ENCODE measurements at regions not wholly inside any gene's neighbourhood (a gene's known extent, or its start where the extent isn't known, plus 50 kb on each side); places are given as distances from the start of the nearest gene placed in this dataset.

DNA sequence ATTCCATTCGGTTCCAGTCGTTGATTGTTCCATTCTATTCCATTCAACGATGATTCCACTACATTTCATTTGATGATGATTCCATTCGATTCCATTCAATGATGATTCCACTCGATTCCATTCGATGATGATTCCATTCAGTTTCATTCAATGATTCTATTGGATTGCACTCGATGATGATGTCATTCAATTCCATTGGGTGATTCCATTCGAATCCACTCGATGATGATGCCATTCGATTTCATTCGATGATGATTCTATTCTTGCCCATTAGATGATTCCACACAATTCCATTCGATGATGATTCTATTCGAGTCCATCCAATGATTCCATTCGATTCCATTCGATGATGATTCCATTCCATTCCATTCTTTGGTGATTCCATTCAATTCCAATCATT is 1283.7 kb downstream of the TP53TG3F start:
- no peak overlapping the region for H3K27ac ChIP-seq (ENCODE audit: low read length in 2 of 2)
- intact Hi-C loops (cut with micrococcal nuclease), result no loop called here
- H3K4me3 Mint-ChIP-seq, result no peak overlapping the region
- H2AFZ ChIP-seq (ENCODE audit: insufficient read depth, low read depth, low read length, poor library complexity, severe bottlenecking), result no peak overlapping the region
- CTCF ChIA-PET, result no interaction called here
- TF ChIP-seq, protein P1, sequence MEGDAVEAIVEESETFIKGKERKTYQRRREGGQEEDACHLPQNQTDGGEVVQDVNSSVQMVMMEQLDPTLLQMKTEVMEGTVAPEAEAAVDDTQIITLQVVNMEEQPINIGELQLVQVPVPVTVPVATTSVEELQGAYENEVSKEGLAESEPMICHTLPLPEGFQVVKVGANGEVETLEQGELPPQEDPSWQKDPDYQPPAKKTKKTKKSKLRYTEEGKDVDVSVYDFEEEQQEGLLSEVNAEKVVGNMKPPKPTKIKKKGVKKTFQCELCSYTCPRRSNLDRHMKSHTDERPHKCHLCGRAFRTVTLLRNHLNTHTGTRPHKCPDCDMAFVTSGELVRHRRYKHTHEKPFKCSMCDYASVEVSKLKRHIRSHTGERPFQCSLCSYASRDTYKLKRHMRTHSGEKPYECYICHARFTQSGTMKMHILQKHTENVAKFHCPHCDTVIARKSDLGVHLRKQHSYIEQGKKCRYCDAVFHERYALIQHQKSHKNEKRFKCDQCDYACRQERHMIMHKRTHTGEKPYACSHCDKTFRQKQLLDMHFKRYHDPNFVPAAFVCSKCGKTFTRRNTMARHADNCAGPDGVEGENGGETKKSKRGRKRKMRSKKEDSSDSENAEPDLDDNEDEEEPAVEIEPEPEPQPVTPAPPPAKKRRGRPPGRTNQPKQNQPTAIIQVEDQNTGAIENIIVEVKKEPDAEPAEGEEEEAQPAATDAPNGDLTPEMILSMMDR (IDR thresholded peaks at IDR 0.05), result no peak
- no peak for TF ChIP-seq EZH2 (IDR thresholded peaks at IDR 0.05; ENCODE audit: borderline replicate concordance, insufficient read depth, low read depth, low read length, poor library complexity, severe bottlenecking)
- no peak overlapping the region for H3K4me3 ChIP-seq (ENCODE audit: control extremely low read depth in 1 of 5, extremely low read depth in 1 of 5, insufficient read depth in 1 of 5, low read depth in 2 of 5, low read length in 4 of 5)
- ATAC-seq (ENCODE audit: low read depth), result no peak
- no peaks in the 10 kb centered on the region for H3K36me3 ChIP-seq (replicated peaks in 1 of 2; ENCODE audit: control extremely low read depth in 1 of 2, control insufficient read depth in 1 of 2, extremely low read depth in 1 of 2, insufficient read depth in 2 of 2, low read length in 1 of 2)
- H3K27me3 ChIP-seq (replicated peaks in 1 of 4; ENCODE audit: control extremely low read depth in 1 of 4, control insufficient read depth in 3 of 4, insufficient read depth in 4 of 4, low read length in 3 of 4), result no peaks in the 10 kb centered on the region
- peaks cover 2% of the 10 kb centered on the region for H3K9me3 Mint-ChIP-seq (ENCODE audit: insufficient read depth)
- H4K20me1 ChIP-seq (ENCODE audit: control insufficient read depth, insufficient read depth, low read length, poor library complexity, severe bottlenecking), result no peaks in the 10 kb centered on the region
- no peaks in the 10 kb centered on the region for H3K4me1 ChIP-seq (ENCODE audit: control insufficient read depth in 2 of 2, insufficient read depth in 2 of 2, low read length in 2 of 2)
- no peaks in the 10 kb centered on the region for H3K79me2 ChIP-seq (ENCODE audit: control insufficient read depth, insufficient read depth, low read length)
- 88% methylated on average over 12 of the region's 15 CpGs for WGBS (ENCODE audit: insufficient coverage)
- H3K27ac Mint-ChIP-seq, result no peak overlapping the region
- no peaks in the 10 kb centered on the region for H3K4me1 Mint-ChIP-seq
- H3K9me3 ChIP-seq (ENCODE audit: control extremely low read depth in 1 of 3, control insufficient read depth in 2 of 3, insufficient read depth in 1 of 3, low read length in 2 of 3), result peaks cover 11 to 35% (median 17%) of the 10 kb centered on the region in 3 donors
- H3K9ac ChIP-seq (ENCODE audit: low read length), result no peak overlapping the region
- POLR2A ChIA-PET, result no interaction called here
- H3K4me2 ChIP-seq (replicated peaks; ENCODE audit: low read depth, low read length, poor library complexity, severe bottlenecking), result no peak overlapping the region
- no peaks in the 10 kb centered on the region for H3K27me3 Mint-ChIP-seq
- no peak for DNase-seq

DNA sequence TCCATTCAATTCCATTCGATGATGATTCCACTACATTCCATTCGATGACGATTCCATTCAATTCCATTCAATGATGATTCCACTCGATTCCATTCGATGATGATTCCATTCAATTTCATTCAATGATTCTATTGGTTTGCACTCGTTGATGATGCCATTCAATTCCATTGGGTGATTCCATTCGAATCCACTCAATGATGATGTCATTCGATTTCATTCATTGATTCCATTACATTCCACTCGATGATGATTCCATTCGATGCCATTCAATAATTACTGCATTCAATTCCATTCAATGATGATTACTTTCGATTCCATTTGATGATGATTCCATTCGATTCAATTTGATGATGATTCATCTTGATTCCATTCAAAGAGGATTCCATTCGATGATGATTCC is 1299.4 kb downstream of the TP53TG3F start:
- WGBS (ENCODE audit: insufficient coverage), result 80% methylated on average over 13 of the region's 13 CpGs
- no peak for TF ChIP-seq EZH2 (IDR thresholded peaks at IDR 0.05; ENCODE audit: borderline replicate concordance, insufficient read depth, low read depth, low read length, poor library complexity, severe bottlenecking)
- TF ChIP-seq, protein P1 (IDR thresholded peaks at IDR 0.05), result no peak
- DNase-seq (no peak), ATAC-seq (ENCODE audit: low read depth) (no peak)
- Histone ChIP-seq H3K36me3 (replicated peaks in 1 of 2; ENCODE audit: control extremely low read depth in 1 of 2, control insufficient read depth in 1 of 2, extremely low read depth in 1 of 2, insufficient read depth in 2 of 2, low read length in 1 of 2) (no peaks in the 10 kb centered on the region), H3K27me3 (replicated peaks in 1 of 4; ENCODE audit: control extremely low read depth in 1 of 4, control insufficient read depth in 3 of 4, insufficient read depth in 4 of 4, low read length in 3 of 4) (no peaks in the 10 kb centered on the region), H3K9me3 (ENCODE audit: control extremely low read depth in 1 of 3, control insufficient read depth in 2 of 3, insufficient read depth in 1 of 3, low read length in 2 of 3) (peaks cover 17 to 26% (median 21%) of the 10 kb centered on the region in 3 donors), H3K27ac (ENCODE audit: low read length in 2 of 2) (no peak overlapping the region), H3K79me2 (ENCODE audit: control insufficient read depth, insufficient read depth, low read length) (no peaks in the 10 kb centered on the region), H4K20me1 (ENCODE audit: control insufficient read depth, insufficient read depth, low read length, poor library complexity, severe bottlenecking) (no peaks in the 10 kb centered on the region), H3K4me1 (ENCODE audit: control insufficient read depth in 2 of 2, insufficient read depth in 2 of 2, low read length in 2 of 2) (no peaks in the 10 kb centered on the region), H3K4me3 (ENCODE audit: control extremely low read depth in 1 of 5, extremely low read depth in 1 of 5, insufficient read depth in 1 of 5, low read depth in 2 of 5, low read length in 4 of 5) (no peak overlapping the region), H3K4me2 (replicated peaks; ENCODE audit: low read depth, low read length, poor library complexity, severe bottlenecking) (no peak overlapping the region), H3K9ac (ENCODE audit: low read length) (no peak overlapping the region), H2AFZ (ENCODE audit: insufficient read depth, low read depth, low read length, poor library complexity, severe bottlenecking) (no peak overlapping the region)
- intact Hi-C loops (cut with micrococcal nuclease), result no loop called here
- no peaks in the 10 kb centered on the region for H3K4me1 Mint-ChIP-seq
- CTCF ChIA-PET, result no interaction called here
- H3K4me3 Mint-ChIP-seq, result no peak overlapping the region
- H3K27me3 Mint-ChIP-seq, result no peaks in the 10 kb centered on the region
- H3K27ac Mint-ChIP-seq, result no peak overlapping the region
- H3K9me3 Mint-ChIP-seq (ENCODE audit: insufficient read depth), result peaks cover 6% of the 10 kb centered on the region
- POLR2A ChIA-PET, result no interaction called here

Data from B cell (primary cell).